IMR-90 (cell line): ENCODE measurements at regions not wholly inside any gene's neighbourhood (a gene's known extent, or its start where the extent isn't known, plus 50 kb on each side); places are given as distances from the start of the nearest gene placed in this dataset.

Experiments
- BHLHE40 ChIP-seq: fragments of 150-350 bp; IDR thresholded peaks from 2 replicates; pipeline ENCODE4 v1.6.1; 2016; ENCODE audit warnings: mild to moderate bottlenecking, low read depth, low read length
- CEBPB ChIP-seq: IDR thresholded peaks from 2 replicates; pipeline ENCODE4 v1.6.1; 2012; ENCODE audit warnings: low read depth, low read length, improper control_type of control experiment
- ELK1 ChIP-seq: fragments of 150-350 bp; IDR thresholded peaks from 2 replicates; pipeline ENCODE4 v1.6.1; 2016; ENCODE audit warnings: low read depth, mild to moderate bottlenecking, low read length, moderate library complexity, borderline replicate concordance
- FOS ChIP-seq: fragments of 150-350 bp; IDR thresholded peaks from 2 replicates; pipeline ENCODE4 v1.6.1; 2016; ENCODE audit warnings: low read depth, low read length
- MAFK ChIP-seq: IDR thresholded peaks from 2 replicates; pipeline ENCODE4 v1.6.1; 2012; ENCODE audit warnings: low read depth, low read length, improper control_type of control experiment
- MXI1 ChIP-seq: IDR thresholded peaks from 2 replicates; pipeline ENCODE4 v1.6.1; 2012; ENCODE audit warnings: low read depth, mild to moderate bottlenecking, low read length, moderate library complexity, borderline replicate concordance
- POLR2A ChIP-seq: IDR thresholded peaks from 2 replicates; pipeline ENCODE4 v1.6.1; 2012; ENCODE audit warnings: mild to moderate bottlenecking, low read depth, low read length
- RAD21 ChIP-seq: IDR thresholded peaks from 2 replicates; pipeline ENCODE4 v1.6.1; 2012; ENCODE audit warnings: low read length, improper control_type of control experiment
- RCOR1 ChIP-seq: IDR thresholded peaks from 2 replicates; pipeline ENCODE4 v1.6.1; 2012; ENCODE audit warnings: mild to moderate bottlenecking, low read length, improper control_type of control experiment; ENCODE audit not compliant: insufficient replicate concordance
- RFX5 ChIP-seq: IDR thresholded peaks from 2 replicates; pipeline ENCODE4 v1.8.0; 2012; ENCODE audit warnings: low read depth, mild to moderate bottlenecking, low read length, moderate library complexity
- SMC3 ChIP-seq: fragments of 150-350 bp; IDR thresholded peaks from 2 replicates; pipeline ENCODE4 v1.6.1; 2016; ENCODE audit warnings: low read depth, mild to moderate bottlenecking, antibody characterized with exemption, low read length, moderate library complexity
- TF ChIP-seq, protein P1 (sequence below): conservative IDR thresholded peaks from 2 replicates; pipeline ENCODE4 v1.5.1; 2012; ENCODE audit warnings: mild to moderate bottlenecking, low read depth, low read length, improper control_type of control experiment

GRCh38 chr16:35173295-35173694, 1713.9 kb downstream of the TP53TG3F start:
- no peak for TF ChIP-seq ELK1
- TF ChIP-seq, protein P1, sequence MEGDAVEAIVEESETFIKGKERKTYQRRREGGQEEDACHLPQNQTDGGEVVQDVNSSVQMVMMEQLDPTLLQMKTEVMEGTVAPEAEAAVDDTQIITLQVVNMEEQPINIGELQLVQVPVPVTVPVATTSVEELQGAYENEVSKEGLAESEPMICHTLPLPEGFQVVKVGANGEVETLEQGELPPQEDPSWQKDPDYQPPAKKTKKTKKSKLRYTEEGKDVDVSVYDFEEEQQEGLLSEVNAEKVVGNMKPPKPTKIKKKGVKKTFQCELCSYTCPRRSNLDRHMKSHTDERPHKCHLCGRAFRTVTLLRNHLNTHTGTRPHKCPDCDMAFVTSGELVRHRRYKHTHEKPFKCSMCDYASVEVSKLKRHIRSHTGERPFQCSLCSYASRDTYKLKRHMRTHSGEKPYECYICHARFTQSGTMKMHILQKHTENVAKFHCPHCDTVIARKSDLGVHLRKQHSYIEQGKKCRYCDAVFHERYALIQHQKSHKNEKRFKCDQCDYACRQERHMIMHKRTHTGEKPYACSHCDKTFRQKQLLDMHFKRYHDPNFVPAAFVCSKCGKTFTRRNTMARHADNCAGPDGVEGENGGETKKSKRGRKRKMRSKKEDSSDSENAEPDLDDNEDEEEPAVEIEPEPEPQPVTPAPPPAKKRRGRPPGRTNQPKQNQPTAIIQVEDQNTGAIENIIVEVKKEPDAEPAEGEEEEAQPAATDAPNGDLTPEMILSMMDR, result no peak
- no peak for TF ChIP-seq POLR2A
- TF ChIP-seq CEBPB, result no peak
- TF ChIP-seq BHLHE40, result no peak
- no peak for TF ChIP-seq RCOR1
- no peak for TF ChIP-seq MXI1
- TF ChIP-seq SMC3, result no peak
- TF ChIP-seq RAD21, result no peak
- no peak for TF ChIP-seq FOS
- no peak for TF ChIP-seq MAFK
- TF ChIP-seq RFX5, result no peak
